ENCODE measurements at regions not wholly inside any gene's neighbourhood (a gene's known extent, or its start where the extent isn't known, plus 50 kb on each side); places are given as distances from the start of the nearest gene placed in this dataset.

GRCh38 chr5:26009742-26010141 is 1028.6 kb downstream of the CDH9 start:
- H3K4me1 ChIP-seq (ENCODE audit: control insufficient read depth, insufficient read depth, low read length): no peaks in the 10 kb centered on the region
- intact Hi-C loops (cut with micrococcal nuclease; ENCODE audit: unreplicated experiment): no loop called here
- DNase-seq (ENCODE audit: low read depth, low spot score) (no peak), ATAC-seq (peak; percentile 60; the same call in 1 of the 2 replicates)
- in situ Hi-C loops (cut with HindIII; ENCODE audit: low pct_unique_long_range_greater_than_20kb, low sequenced_read_pairs): no loop called here
- ChIA-PET POLR2A (no interaction called here), CTCF (no interaction called here)
- H3K27ac ChIP-seq (ENCODE audit: low read length): no peak overlapping the region
- H3K4me3 ChIP-seq (ENCODE audit: low read depth in 2 of 2, low read length in 2 of 2): no peak overlapping the region
- H3K27me3 ChIP-seq (ENCODE audit: control insufficient read depth, insufficient read depth, low read length): no peaks in the 10 kb centered on the region
- no TSS peak for BruUV-seq (replicated peaks)
- H3K36me3 ChIP-seq (ENCODE audit: control insufficient read depth, insufficient read depth, low read length): no peaks in the 10 kb centered on the region
- TF ChIP-seq TCF7L2 (IDR thresholded peaks at IDR 0.05; ENCODE audit: low read depth, low read length): no peak
- no peak for TF ChIP-seq SIN3A (IDR thresholded peaks at IDR 0.05; ENCODE audit: borderline replicate concordance, insufficient read depth, low read depth, low read length)
- no peak for TF ChIP-seq REST (IDR thresholded peaks at IDR 0.05; ENCODE audit: insufficient read depth in 1 of 2, low read depth in 2 of 2, low read length in 1 of 2)
- no peak for TF ChIP-seq POLR2AphosphoS5 (IDR thresholded peaks at IDR 0.05; ENCODE audit: low read depth, low read length)
- TF ChIP-seq CTCF (IDR thresholded peaks at IDR 0.05): peak; percentile 66
- H3K9me3 ChIP-seq (ENCODE audit: control insufficient read depth, insufficient read depth, low read depth, low read length): no peaks in the 10 kb centered on the region

- H3K36me3 ChIP-seq (ENCODE audit: control insufficient read depth, insufficient read depth, low read length): no peaks in the 10 kb centered on the region
- no peak overlapping the region for H3K27ac ChIP-seq (ENCODE audit: low read length)
- H3K27me3 ChIP-seq (ENCODE audit: control insufficient read depth, insufficient read depth, low read length): no peaks in the 10 kb centered on the region
- ATAC-seq: no peak
- in situ Hi-C loops (cut with HindIII; ENCODE audit: low pct_unique_long_range_greater_than_20kb, low sequenced_read_pairs) (no loop called here), intact Hi-C loops (cut with micrococcal nuclease; ENCODE audit: unreplicated experiment) (no loop called here)
- CTCF ChIA-PET: no interaction called here
- BruUV-seq (replicated peaks): no TSS peak
- DNase-seq (ENCODE audit: low read depth, low spot score): no peak
- H3K4me3 ChIP-seq (ENCODE audit: low read depth in 2 of 2, low read length in 2 of 2): no peak overlapping the region
- H3K4me1 ChIP-seq (ENCODE audit: control insufficient read depth, insufficient read depth, low read length): no peaks in the 10 kb centered on the region
- POLR2A ChIA-PET: no interaction called here
- no peaks in the 10 kb centered on the region for H3K9me3 ChIP-seq (ENCODE audit: control insufficient read depth, insufficient read depth, low read depth, low read length)
- TF ChIP-seq TCF7L2 (IDR thresholded peaks at IDR 0.05; ENCODE audit: low read depth, low read length) (no peak), REST (IDR thresholded peaks at IDR 0.05; ENCODE audit: insufficient read depth in 1 of 2, low read depth in 2 of 2, low read length in 1 of 2) (no peak), SIN3A (IDR thresholded peaks at IDR 0.05; ENCODE audit: borderline replicate concordance, insufficient read depth, low read depth, low read length) (no peak), CTCF (IDR thresholded peaks at IDR 0.05) (no peak), POLR2AphosphoS5 (IDR thresholded peaks at IDR 0.05; ENCODE audit: low read depth, low read length) (no peak)
Measured at GRCh38 chr5:26003966-26004365, 1034.4 kb downstream of the CDH9 start.
